NCI-H774 (cell line): ENCODE measurements at regions not wholly inside any gene's neighbourhood (a gene's known extent, or its start where the extent isn't known, plus 50 kb on each side); places are given as distances from the start of the nearest gene placed in this dataset.
"Not testable (repeated sequence)": the region's sequence is repeated elsewhere in the genome, so short reads cannot be mapped to it uniquely, and the experiment has no call there.

Experiments
- DNase-seq: peaks from one replicate; lab custom pipeline; 2025; lab: John Stamatoyannopoulos, UW

GRCh38 chr9:19875291-19875920, 86.6 kb upstream of the SLC24A2 start:
- DNase-seq, result no peak

- not testable (repeated sequence) for DNase-seq
These were observed 84.4 kb upstream of the SLC24A2 start for GRCh38 chr9:19873188-19873587.

- no peak for DNase-seq
These were observed 82.2 kb upstream of the SLC24A2 start for GRCh38 chr9:19870988-19871387.

GRCh38 chr9:19840953-19841352, 52.1 kb upstream of the SLC24A2 start:
- no peak for DNase-seq
